ENCODE measurements at regions not wholly inside any gene's neighbourhood (a gene's known extent, or its start where the extent isn't known, plus 50 kb on each side); places are given as distances from the start of the nearest gene placed in this dataset.

DNA sequence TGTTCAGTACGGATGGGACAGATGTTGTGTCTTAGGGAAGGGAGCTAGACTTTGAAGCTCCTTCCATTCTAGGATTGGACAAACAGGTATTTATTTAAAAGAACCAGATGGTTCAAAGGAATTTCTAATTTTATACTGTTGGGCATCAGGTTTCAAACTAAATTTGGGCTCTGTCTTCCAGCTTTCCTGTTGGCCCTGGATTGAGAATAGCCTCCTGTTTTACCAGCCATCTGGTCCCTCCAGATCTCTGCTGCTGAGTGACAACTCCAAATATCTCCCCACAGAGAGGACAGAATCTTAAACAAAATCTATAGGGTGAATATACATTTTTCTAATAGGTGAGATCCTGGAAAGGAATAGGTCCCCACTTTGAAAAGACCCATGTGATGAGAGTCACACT, 52.5 kb upstream of the CNIH3 start:
- TF ChIP-seq FOXA2 (IDR thresholded peaks at IDR 0.05) (no peak), ZBTB33 (IDR thresholded peaks at IDR 0.05) (no peak), JUND (IDR thresholded peaks at IDR 0.05) (no peak), EGR1 (IDR thresholded peaks at IDR 0.05; ENCODE audit: low read depth in 2 of 2) (no peak), YY1 (IDR thresholded peaks at IDR 0.05) (no peak), NR2F2 (IDR thresholded peaks at IDR 0.05) (no peak), HNF4G (IDR thresholded peaks at IDR 0.05) (no peak), ATF3 (IDR thresholded peaks at IDR 0.05) (no peak), TAF1 (conservative IDR thresholded peaks at IDR 0.05) (no peak), HNF4A (conservative IDR thresholded peaks at IDR 0.05) (no peak), FOXA1 (IDR thresholded peaks at IDR 0.05) (no peak), SP1 (IDR thresholded peaks at IDR 0.05) (no peak), RXRA (IDR thresholded peaks at IDR 0.05) (no peak), REST (IDR thresholded peaks at IDR 0.05) (no peak)
- TF ChIP-seq, protein P1, sequence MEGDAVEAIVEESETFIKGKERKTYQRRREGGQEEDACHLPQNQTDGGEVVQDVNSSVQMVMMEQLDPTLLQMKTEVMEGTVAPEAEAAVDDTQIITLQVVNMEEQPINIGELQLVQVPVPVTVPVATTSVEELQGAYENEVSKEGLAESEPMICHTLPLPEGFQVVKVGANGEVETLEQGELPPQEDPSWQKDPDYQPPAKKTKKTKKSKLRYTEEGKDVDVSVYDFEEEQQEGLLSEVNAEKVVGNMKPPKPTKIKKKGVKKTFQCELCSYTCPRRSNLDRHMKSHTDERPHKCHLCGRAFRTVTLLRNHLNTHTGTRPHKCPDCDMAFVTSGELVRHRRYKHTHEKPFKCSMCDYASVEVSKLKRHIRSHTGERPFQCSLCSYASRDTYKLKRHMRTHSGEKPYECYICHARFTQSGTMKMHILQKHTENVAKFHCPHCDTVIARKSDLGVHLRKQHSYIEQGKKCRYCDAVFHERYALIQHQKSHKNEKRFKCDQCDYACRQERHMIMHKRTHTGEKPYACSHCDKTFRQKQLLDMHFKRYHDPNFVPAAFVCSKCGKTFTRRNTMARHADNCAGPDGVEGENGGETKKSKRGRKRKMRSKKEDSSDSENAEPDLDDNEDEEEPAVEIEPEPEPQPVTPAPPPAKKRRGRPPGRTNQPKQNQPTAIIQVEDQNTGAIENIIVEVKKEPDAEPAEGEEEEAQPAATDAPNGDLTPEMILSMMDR (IDR thresholded peaks at IDR 0.05; ENCODE audit: low read depth, low read length, missing input control) = no peak
- no peak for DNase-seq (ENCODE audit: low spot score)
- Histone ChIP-seq H3K9ac (ENCODE audit: low read depth in 1 of 2, low read length in 2 of 2) (no peak overlapping the region), H3K36me3 (ENCODE audit: control insufficient read depth in 4 of 4, insufficient read depth in 3 of 4, low read depth in 1 of 4, low read length in 3 of 4) (no peaks in the 10 kb centered on the region), H3K4me3 (ENCODE audit: low read depth in 1 of 3, low read length in 3 of 3) (no peak overlapping the region), H3K27ac (ENCODE audit: low read depth in 1 of 2, low read length in 2 of 2) (no peak overlapping the region), H3K4me1 (ENCODE audit: control insufficient read depth in 4 of 4, insufficient read depth in 4 of 4, low read length in 3 of 4) (no peaks in the 10 kb centered on the region), H3K9me3 (ENCODE audit: control insufficient read depth in 4 of 4, low read length in 3 of 4) (peaks cover 0 to 4% (median 0%) of the 10 kb centered on the region in 4 donors), H3K27me3 (ENCODE audit: control insufficient read depth in 4 of 4, insufficient read depth in 4 of 4, low read length in 3 of 4) (no peaks in the 10 kb centered on the region)
- WGBS = 93% methylated on average over 1 of the region's 1 CpG

GRCh38 chr1:224564454-224565084, 51.5 kb upstream of the CNIH3 start:
- Histone ChIP-seq H3K4me3 (ENCODE audit: low read depth in 1 of 3, low read length in 3 of 3) (no peak overlapping the region), H3K36me3 (ENCODE audit: control insufficient read depth in 4 of 4, insufficient read depth in 3 of 4, low read depth in 1 of 4, low read length in 3 of 4) (no peaks in the 10 kb centered on the region), H3K9ac (ENCODE audit: low read depth in 1 of 2, low read length in 2 of 2) (no peak overlapping the region), H3K9me3 (ENCODE audit: control insufficient read depth in 4 of 4, low read length in 3 of 4) (peaks cover 0 to 4% (median 0%) of the 10 kb centered on the region in 4 donors), H3K27ac (ENCODE audit: low read depth in 1 of 2, low read length in 2 of 2) (no peak overlapping the region), H3K4me1 (ENCODE audit: control insufficient read depth in 4 of 4, insufficient read depth in 4 of 4, low read length in 3 of 4) (no peaks in the 10 kb centered on the region), H3K27me3 (ENCODE audit: control insufficient read depth in 4 of 4, insufficient read depth in 4 of 4, low read length in 3 of 4) (no peaks in the 10 kb centered on the region)
- no peak for DNase-seq (ENCODE audit: low spot score)
- WGBS = 87% methylated on average over 3 of the region's 3 CpGs
- no peak for TF ChIP-seq REST (IDR thresholded peaks at IDR 0.05)
- TF ChIP-seq HNF4G (IDR thresholded peaks at IDR 0.05) = no peak
- TF ChIP-seq, protein P2, sequence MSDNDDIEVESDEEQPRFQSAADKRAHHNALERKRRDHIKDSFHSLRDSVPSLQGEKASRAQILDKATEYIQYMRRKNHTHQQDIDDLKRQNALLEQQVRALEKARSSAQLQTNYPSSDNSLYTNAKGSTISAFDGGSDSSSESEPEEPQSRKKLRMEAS (IDR thresholded peaks at IDR 0.05) = no peak
- no peak for TF ChIP-seq ATF3 (IDR thresholded peaks at IDR 0.05)
- no peak for TF ChIP-seq JUND (IDR thresholded peaks at IDR 0.05)
- no peak for TF ChIP-seq EGR1 (IDR thresholded peaks at IDR 0.05; ENCODE audit: low read depth in 2 of 2)
- TF ChIP-seq FOXA2 (IDR thresholded peaks at IDR 0.05) = no peak
- TF ChIP-seq HNF4A (conservative IDR thresholded peaks at IDR 0.05) = no peak
- TF ChIP-seq, protein P1 (IDR thresholded peaks at IDR 0.05; ENCODE audit: low read depth, low read length, missing input control) = no peak

Data from liver (tissue), 8 donors.